Fibroblast of lung (primary cell): ENCODE measurements at regions not wholly inside any gene's neighbourhood (a gene's known extent, or its start where the extent isn't known, plus 50 kb on each side); places are given as distances from the start of the nearest gene placed in this dataset.
A peak's percentile ranks its signal among the peaks of the same experiment; 100 is the strongest.

ENCODE experiments used
- DNase-seq, 2 donors: peaks; one replicate each; pipeline versions ENCODE4 v3.0.0 to v3.0.0-alpha.2; 2010; ENCODE audit warnings: low read depth in 2 of 2
- H2AFZ ChIP-seq: 2 replicates; pipeline ENCODE4 v1.5.1; 2012; ENCODE audit warnings: low read length, control low read depth, inconsistent platforms
- H3K27ac ChIP-seq: 2 replicates; pipeline ENCODE4 v1.5.1; 2011; ENCODE audit warnings: low read length, control low read depth; ENCODE audit not compliant: insufficient read depth
- H3K27me3 ChIP-seq: 2 replicates; pipeline ENCODE4 v1.5.1; 2011; ENCODE audit warnings: mild to moderate bottlenecking, low read length; ENCODE audit not compliant: control insufficient read depth, insufficient read depth
- H3K36me3 ChIP-seq: 2 replicates; pipeline ENCODE4 v1.5.1; 2011; ENCODE audit warnings: low read length; ENCODE audit not compliant: control insufficient read depth, insufficient read depth
- H3K4me1 ChIP-seq: 2 replicates; pipeline ENCODE4 v1.5.1; 2011; ENCODE audit warnings: low read length; ENCODE audit not compliant: control insufficient read depth, insufficient read depth; ENCODE audit errors: extremely low read depth
- H3K4me2 ChIP-seq: 2 replicates; pipeline ENCODE4 v1.5.1; 2011; ENCODE audit warnings: low read length, control low read depth; ENCODE audit not compliant: insufficient read depth; ENCODE audit errors: extremely low read depth
- H3K4me3 ChIP-seq, 4 experiments: fragments of 200-600 bp in 1 of 4; sonication (generic) in 1 of 4; replicated peaks in 1 of 4; 2 replicates each; pipeline ENCODE4 v1.5.1; 2011 to 2016; ENCODE audit warnings: low read length in 4 of 4, low read depth in 3 of 4, mild to moderate bottlenecking in 3 of 4, control low read depth in 2 of 4, inconsistent platforms in 1 of 4, mixed read lengths in 1 of 4; ENCODE audit not compliant: insufficient read depth in 1 of 4; ENCODE audit errors: control extremely low read depth in 1 of 4
- H3K79me2 ChIP-seq: 2 replicates; pipeline ENCODE4 v1.5.1; 2012; ENCODE audit warnings: mild to moderate bottlenecking, low read length, inconsistent platforms; ENCODE audit not compliant: control insufficient read depth, insufficient read depth
- H3K9ac ChIP-seq: 2 replicates; pipeline ENCODE4 v1.5.1; 2011; ENCODE audit warnings: mild to moderate bottlenecking, low read length, control low read depth; ENCODE audit not compliant: insufficient read depth
- H3K9me3 ChIP-seq: 2 replicates; pipeline ENCODE4 v1.5.1; 2012; ENCODE audit warnings: low read depth, low read length; ENCODE audit not compliant: control insufficient read depth, insufficient read depth
- H4K20me1 ChIP-seq: 2 replicates; pipeline ENCODE4 v1.5.1; 2011; ENCODE audit warnings: low read length; ENCODE audit not compliant: control insufficient read depth, insufficient read depth; ENCODE audit errors: extremely low read depth
- CTCF ChIP-seq, 2 donors: IDR thresholded peaks in 1 of 2; conservative IDR thresholded peaks in 1 of 2; 1 replicate in 1 of 2; 2 replicates in 1 of 2; pipeline ENCODE4 v1.5.1; 2011 to 2012; ENCODE audit warnings: low read length in 2 of 2, control low read depth in 1 of 2, inconsistent platforms in 1 of 2, low read depth in 1 of 2, mild to moderate bottlenecking in 1 of 2
- EZH2 ChIP-seq: IDR thresholded peaks from 2 replicates; pipeline ENCODE4 v1.5.1; 2012; ENCODE audit warnings: low read length, control low read depth, mild to moderate bottlenecking; ENCODE audit errors: missing control alignments

GRCh38 chr2:151161821-151162551 is 99.7 kb downstream of the RBM43 start:
- no peaks in the 10 kb centered on the region for H3K27me3 ChIP-seq
- H3K9me3 ChIP-seq = no peaks in the 10 kb centered on the region
- peak; percentile 37 to 78 for DNase-seq
- H3K4me1 ChIP-seq = no peaks in the 10 kb centered on the region
- H3K4me3 ChIP-seq = no peak overlapping the region
- no peaks in the 10 kb centered on the region for H3K36me3 ChIP-seq
- H4K20me1 ChIP-seq = no peaks in the 10 kb centered on the region
- TF ChIP-seq CTCF (conservative IDR thresholded peaks at IDR 0.05 in 1 of 2, IDR thresholded peaks at IDR 0.05 in 1 of 2; ENCODE audit: low read depth in 1 of 2, low read length in 2 of 2) (peak; percentile 60 to 68), EZH2 (no peak)
- no peaks in the 10 kb centered on the region for H3K79me2 ChIP-seq
- no peak overlapping the region for H2AFZ ChIP-seq
- no peak overlapping the region for H3K9ac ChIP-seq
- H3K4me2 ChIP-seq = no peak overlapping the region
- H3K27ac ChIP-seq = no peak overlapping the region

GRCh38 chr2:151159109-151159662 is 102.5 kb downstream of the RBM43 start:
- peak; percentile 11 to 42 for DNase-seq

GRCh38 chr2:151157000-151157735 is 104.5 kb downstream of the RBM43 start:
- H3K4me2 ChIP-seq = no peak overlapping the region
- H3K79me2 ChIP-seq = no peaks in the 10 kb centered on the region
- no peak overlapping the region for H3K4me3 ChIP-seq
- no peaks in the 10 kb centered on the region for H3K4me1 ChIP-seq
- no peak for TF ChIP-seq CTCF (conservative IDR thresholded peaks at IDR 0.05 in 1 of 2, IDR thresholded peaks at IDR 0.05 in 1 of 2; ENCODE audit: low read depth in 1 of 2, low read length in 2 of 2)
- no peak for TF ChIP-seq EZH2
- peak in 1 of 2 donors; percentile 49 for DNase-seq
- no peak overlapping the region for H3K9ac ChIP-seq
- H3K27me3 ChIP-seq = no peaks in the 10 kb centered on the region
- H3K9me3 ChIP-seq = no peaks in the 10 kb centered on the region
- no peak overlapping the region for H3K27ac ChIP-seq
- no peaks in the 10 kb centered on the region for H4K20me1 ChIP-seq
- no peaks in the 10 kb centered on the region for H3K36me3 ChIP-seq
- no peak overlapping the region for H2AFZ ChIP-seq

More at GRCh38 chr2:151159109-151159662, 102.5 kb downstream of the RBM43 start:
- TF ChIP-seq EZH2 = no peak
- Histone ChIP-seq H3K27ac (no peak overlapping the region), H3K4me1 (no peaks in the 10 kb centered on the region), H3K36me3 (no peaks in the 10 kb centered on the region), H3K27me3 (no peaks in the 10 kb centered on the region), H3K79me2 (no peaks in the 10 kb centered on the region), H2AFZ (no peak overlapping the region), H3K9ac (no peak overlapping the region), H3K4me3 (no peak overlapping the region), H3K4me2 (no peak overlapping the region), H4K20me1 (no peaks in the 10 kb centered on the region), H3K9me3 (no peaks in the 10 kb centered on the region)
